Hepatocyte (in vitro differentiated cells): ENCODE measurements at regions not wholly inside any gene's neighbourhood (a gene's known extent, or its start where the extent isn't known, plus 50 kb on each side); places are given as distances from the start of the nearest gene placed in this dataset.
"Not testable (repeated sequence)": the region's sequence is repeated elsewhere in the genome, so short reads cannot be mapped to it uniquely, and the experiment has no call there.

ENCODE experiments used
- DNase-seq: peaks from one replicate; pipeline ENCODE4 v3.0.0-alpha.2; 2016; ENCODE audit warnings: low spot score
- H2AFZ ChIP-seq: fragments of 200-600 bp; sonication (generic); 2 replicates; pipeline ENCODE4 v1.6.0; 2016; ENCODE audit warnings: antibody characterized with exemption, mild to moderate bottlenecking
- H3K27ac ChIP-seq: fragments of 200-600 bp; sonication (generic); 2 replicates; pipeline ENCODE4 v1.5.1; 2016; ENCODE audit warnings: mild to moderate bottlenecking
- H3K27me3 ChIP-seq: fragments of 200-600 bp; sonication (generic); 2 replicates; pipeline ENCODE4 v1.6.1; 2016
- H3K36me3 ChIP-seq: fragments of 200-600 bp; sonication (generic); replicated peaks from 2 replicates; pipeline ENCODE4 v1.5.1; 2016; ENCODE audit warnings: low read depth; ENCODE audit not compliant: insufficient read depth
- H3K4me1 ChIP-seq: fragments of 200-600 bp; sonication (generic); 2 replicates; pipeline ENCODE4 v1.5.1; 2016; ENCODE audit warnings: mild to moderate bottlenecking, moderate library complexity; ENCODE audit not compliant: insufficient read depth
- H3K4me2 ChIP-seq: fragments of 200-600 bp; sonication (generic); 2 replicates; pipeline ENCODE4 v1.6.0; 2016
- H3K4me3 ChIP-seq: fragments of 200-600 bp; sonication (generic); 2 replicates; pipeline ENCODE4 v1.5.1; 2016; ENCODE audit warnings: mild to moderate bottlenecking
- H3K79me2 ChIP-seq: fragments of 200-600 bp; sonication (generic); 2 replicates; pipeline ENCODE4 v1.6.0; 2017; ENCODE audit warnings: mild to moderate bottlenecking
- H3K9me2 ChIP-seq: fragments of 200-600 bp; sonication (generic); replicated peaks from 2 replicates; pipeline ENCODE4 v1.6.0; 2017; ENCODE audit warnings: mild to moderate bottlenecking; ENCODE audit not compliant: insufficient read depth
- H3K9me3 ChIP-seq: fragments of 200-600 bp; sonication (generic); 2 replicates; pipeline ENCODE4 v1.5.1; 2016; ENCODE audit warnings: low read depth, mild to moderate bottlenecking
- H4K20me1 ChIP-seq: fragments of 200-600 bp; sonication (generic); 2 replicates; pipeline ENCODE4 v1.6.0; 2016; ENCODE audit warnings: mild to moderate bottlenecking; ENCODE audit not compliant: insufficient read depth, poor library complexity, severe bottlenecking
- EZH2 ChIP-seq: fragments of 200-600 bp; sonication (generic); IDR thresholded peaks from 2 replicates; pipeline ENCODE4 v1.6.1; 2016; ENCODE audit warnings: antibody characterized with exemption, mild to moderate bottlenecking, borderline replicate concordance
- EZH2phosphoT487 ChIP-seq: fragments of 200-600 bp; sonication (generic); IDR thresholded peaks from one replicate; pipeline ENCODE4 v1.6.1; 2018; ENCODE audit warnings: antibody characterized with exemption, mild to moderate bottlenecking, low read depth, moderate library complexity; ENCODE audit not compliant: unreplicated experiment, severe bottlenecking
- WGBS: methylation state at CpG from one replicate; pipeline ENCODE4 v1.1.6; 2016; ENCODE audit warnings: low lambda C conversion rate; ENCODE audit errors: missing lambda C conversion rate; 5-methylcytosine and 5-hydroxymethylcytosine counted together
- TF ChIP-seq, protein P1 (sequence below): fragments of 200-600 bp; sonication (generic); IDR thresholded peaks from 2 replicates; pipeline ENCODE4 v1.5.1; 2016; ENCODE audit warnings: antibody characterized with exemption, mild to moderate bottlenecking; ENCODE audit not compliant: poor library complexity

DNA sequence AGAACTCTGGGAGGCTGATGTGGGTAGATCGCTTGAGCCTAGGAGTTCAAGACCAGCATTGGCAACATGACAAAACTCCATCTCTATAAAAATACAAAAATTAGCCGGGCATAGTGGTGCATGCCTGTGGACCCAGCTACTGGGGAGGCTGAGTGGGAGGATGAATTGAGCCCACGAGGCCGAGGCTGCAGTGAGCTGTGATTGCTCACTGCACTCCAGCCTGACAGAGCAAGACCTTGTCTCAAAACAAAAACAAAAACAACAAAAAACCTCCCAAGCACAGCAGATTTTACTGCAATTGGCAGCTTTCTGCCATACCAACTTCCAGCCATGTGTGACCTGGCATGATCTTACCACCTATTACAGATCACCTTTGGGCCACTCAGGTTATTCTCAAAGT is 57.7 kb upstream of the LRPPRC start:
- H3K9me3 ChIP-seq, result no peaks in the 10 kb centered on the region
- no peak overlapping the region for H2AFZ ChIP-seq
- H3K36me3 ChIP-seq, result no peaks in the 10 kb centered on the region
- no peaks in the 10 kb centered on the region for H3K9me2 ChIP-seq
- H3K27ac ChIP-seq, result no peak overlapping the region
- no peak for DNase-seq
- no peak overlapping the region for H3K4me2 ChIP-seq
- TF ChIP-seq EZH2 (no peak), EZH2phosphoT487 (no peak)
- TF ChIP-seq, protein P1, sequence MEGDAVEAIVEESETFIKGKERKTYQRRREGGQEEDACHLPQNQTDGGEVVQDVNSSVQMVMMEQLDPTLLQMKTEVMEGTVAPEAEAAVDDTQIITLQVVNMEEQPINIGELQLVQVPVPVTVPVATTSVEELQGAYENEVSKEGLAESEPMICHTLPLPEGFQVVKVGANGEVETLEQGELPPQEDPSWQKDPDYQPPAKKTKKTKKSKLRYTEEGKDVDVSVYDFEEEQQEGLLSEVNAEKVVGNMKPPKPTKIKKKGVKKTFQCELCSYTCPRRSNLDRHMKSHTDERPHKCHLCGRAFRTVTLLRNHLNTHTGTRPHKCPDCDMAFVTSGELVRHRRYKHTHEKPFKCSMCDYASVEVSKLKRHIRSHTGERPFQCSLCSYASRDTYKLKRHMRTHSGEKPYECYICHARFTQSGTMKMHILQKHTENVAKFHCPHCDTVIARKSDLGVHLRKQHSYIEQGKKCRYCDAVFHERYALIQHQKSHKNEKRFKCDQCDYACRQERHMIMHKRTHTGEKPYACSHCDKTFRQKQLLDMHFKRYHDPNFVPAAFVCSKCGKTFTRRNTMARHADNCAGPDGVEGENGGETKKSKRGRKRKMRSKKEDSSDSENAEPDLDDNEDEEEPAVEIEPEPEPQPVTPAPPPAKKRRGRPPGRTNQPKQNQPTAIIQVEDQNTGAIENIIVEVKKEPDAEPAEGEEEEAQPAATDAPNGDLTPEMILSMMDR, result no peak
- 92% methylated on average over 4 of the region's 4 CpGs for WGBS
- H3K27me3 ChIP-seq, result no peaks in the 10 kb centered on the region
- H3K79me2 ChIP-seq, result no peaks in the 10 kb centered on the region
- H3K4me3 ChIP-seq, result no peak overlapping the region
- no peaks in the 10 kb centered on the region for H4K20me1 ChIP-seq
- no peaks in the 10 kb centered on the region for H3K4me1 ChIP-seq

DNA sequence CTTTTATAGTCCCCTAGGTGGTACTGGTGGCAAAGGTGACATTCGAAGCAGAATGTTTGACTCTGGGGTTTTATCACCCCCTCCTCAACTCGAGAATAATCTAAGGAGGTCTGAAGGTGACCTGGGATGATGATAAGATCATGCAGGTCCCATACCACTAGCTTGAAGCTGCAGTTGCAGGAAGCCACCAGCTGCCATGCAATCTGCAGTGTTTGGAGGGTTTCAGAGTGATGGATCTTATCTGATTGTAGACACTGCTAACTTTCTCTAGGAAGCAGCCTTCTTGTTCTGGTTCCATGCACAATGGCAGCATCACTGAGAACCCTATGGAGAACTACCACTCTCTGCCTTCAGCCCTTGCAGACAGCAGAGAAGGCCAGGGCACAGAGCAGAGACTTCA is 59.4 kb upstream of the LRPPRC start:
- Histone ChIP-seq H3K4me1 (no peaks in the 10 kb centered on the region), H2AFZ (no peak overlapping the region), H3K79me2 (no peaks in the 10 kb centered on the region), H3K36me3 (no peaks in the 10 kb centered on the region), H3K9me3 (no peaks in the 10 kb centered on the region), H3K4me2 (no peak overlapping the region), H3K9me2 (no peaks in the 10 kb centered on the region), H3K27ac (no peak overlapping the region), H3K27me3 (no peaks in the 10 kb centered on the region), H4K20me1 (no peaks in the 10 kb centered on the region), H3K4me3 (no peak overlapping the region)
- WGBS, result 32% methylated on average over 2 of the region's 2 CpGs
- no peak for DNase-seq
- TF ChIP-seq, protein P1, result no peak
- TF ChIP-seq EZH2phosphoT487 (no peak), EZH2 (no peak)

DNA sequence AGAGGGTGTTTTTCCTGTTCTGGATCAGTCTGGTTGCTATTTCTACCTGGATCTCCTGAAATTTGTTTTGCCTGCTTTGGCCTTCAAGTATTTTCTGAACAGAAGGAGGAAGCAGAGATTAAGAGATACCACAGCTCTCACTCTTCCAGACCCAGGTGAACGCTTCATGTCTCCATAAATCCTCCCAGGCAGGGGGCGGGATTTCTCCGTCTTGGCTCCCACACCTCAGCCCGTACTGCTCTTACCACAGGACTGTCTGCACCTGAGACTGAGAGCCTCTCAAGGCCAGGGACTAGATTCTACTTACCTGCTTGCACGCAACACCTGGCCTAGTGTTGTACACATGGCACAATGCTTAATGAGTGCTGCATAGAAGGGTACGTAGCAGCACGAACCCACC is 59.9 kb upstream of the LRPPRC start:
- Histone ChIP-seq H3K27ac (no peak overlapping the region), H3K27me3 (no peaks in the 10 kb centered on the region), H2AFZ (no peak overlapping the region), H3K9me2 (no peaks in the 10 kb centered on the region), H3K9me3 (no peaks in the 10 kb centered on the region), H3K36me3 (no peaks in the 10 kb centered on the region), H3K4me1 (no peaks in the 10 kb centered on the region), H4K20me1 (no peaks in the 10 kb centered on the region), H3K4me3 (no peak overlapping the region), H3K4me2 (no peak overlapping the region), H3K79me2 (no peaks in the 10 kb centered on the region)
- DNase-seq, result no peak
- 76% methylated on average over 7 of the region's 7 CpGs for WGBS
- no peak for TF ChIP-seq EZH2phosphoT487
- TF ChIP-seq, protein P1, result no peak
- no peak for TF ChIP-seq EZH2

DNA sequence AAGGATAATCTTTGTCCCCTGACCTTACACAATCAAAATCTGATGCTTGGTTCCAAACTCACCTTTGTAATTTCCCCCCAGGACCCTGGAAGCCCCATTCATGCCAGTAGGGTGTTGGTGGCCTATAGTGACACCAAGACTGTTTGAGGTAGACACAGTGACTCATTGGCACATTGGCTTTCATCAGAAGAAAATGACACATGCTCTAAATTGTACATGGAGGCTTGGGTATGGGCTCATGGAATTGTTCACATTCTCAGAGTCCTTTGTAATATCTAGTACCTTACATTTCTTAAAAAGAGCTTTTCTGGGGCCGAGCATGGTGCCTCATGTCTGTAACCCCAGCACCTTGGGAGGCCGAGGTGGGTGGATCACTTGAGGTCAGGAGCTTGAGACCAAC is 61.2 kb upstream of the LRPPRC start:
- H3K36me3 ChIP-seq, result no peaks in the 10 kb centered on the region
- no peak overlapping the region for H3K27ac ChIP-seq
- H2AFZ ChIP-seq, result no peak overlapping the region
- no peak for DNase-seq
- H3K27me3 ChIP-seq, result no peaks in the 10 kb centered on the region
- TF ChIP-seq, protein P1, result no peak
- no peak for TF ChIP-seq EZH2
- H3K9me3 ChIP-seq, result no peaks in the 10 kb centered on the region
- 88% methylated on average over 2 of the region's 2 CpGs for WGBS
- H3K79me2 ChIP-seq, result no peaks in the 10 kb centered on the region
- H4K20me1 ChIP-seq, result no peaks in the 10 kb centered on the region
- no peak overlapping the region for H3K4me2 ChIP-seq
- H3K4me3 ChIP-seq, result no peak overlapping the region
- no peaks in the 10 kb centered on the region for H3K4me1 ChIP-seq
- no peaks in the 10 kb centered on the region for H3K9me2 ChIP-seq

DNA sequence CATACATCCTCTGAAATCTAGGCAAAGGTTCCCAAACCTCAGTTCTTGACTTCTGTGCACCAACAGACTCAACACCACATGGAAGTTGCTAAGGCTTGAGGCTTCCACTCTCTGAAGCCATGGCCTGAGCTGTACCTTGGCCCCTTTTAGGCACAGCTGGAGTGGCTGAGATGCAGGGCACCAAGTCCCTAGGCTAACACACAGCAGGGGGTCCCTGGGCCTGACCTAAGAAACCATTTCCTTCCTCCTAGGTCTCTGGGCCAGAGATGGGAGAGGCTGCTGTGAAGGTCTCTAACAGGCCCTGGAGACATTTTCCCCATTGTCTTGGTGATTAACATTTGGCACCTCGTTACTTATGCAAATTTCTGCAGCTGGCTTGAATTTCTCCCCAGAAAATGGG is 64.5 kb upstream of the LRPPRC start:
- H3K9me3 ChIP-seq, H3K27me3 ChIP-seq, H3K4me3 ChIP-seq, DNase-seq, H3K36me3 ChIP-seq, H3K9me2 ChIP-seq, H2AFZ ChIP-seq, H3K79me2 ChIP-seq, H3K27ac ChIP-seq, H3K4me2 ChIP-seq, H3K4me1 ChIP-seq, H4K20me1 ChIP-seq: not testable (repeated sequence)
- 58% methylated on average over 1 of the region's 1 CpG for WGBS
